ENCODE measurements at regions not wholly inside any gene's neighbourhood (a gene's known extent, or its start where the extent isn't known, plus 50 kb on each side); places are given as distances from the start of the nearest gene placed in this dataset.

DNA sequence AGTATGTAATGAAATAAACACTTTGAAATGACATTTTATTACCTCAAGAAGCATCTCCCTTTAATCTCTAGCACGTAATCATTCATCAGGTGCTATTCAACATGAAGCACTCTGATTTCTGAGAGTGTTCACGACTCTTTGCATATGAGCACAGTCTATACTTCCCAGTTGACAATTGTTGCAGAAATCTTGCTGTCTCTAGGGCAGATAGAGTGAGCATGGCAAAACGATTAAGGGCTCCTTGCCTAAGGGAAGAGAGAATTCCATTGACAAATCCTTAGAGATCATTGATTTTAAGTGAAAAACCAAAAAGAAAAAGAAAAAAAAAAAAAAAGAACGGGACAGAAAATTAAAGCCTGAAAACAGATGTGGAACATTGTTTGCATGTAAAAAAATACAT is 107.6 kb downstream of the C12orf50 start:
- TF ChIP-seq, protein P1, sequence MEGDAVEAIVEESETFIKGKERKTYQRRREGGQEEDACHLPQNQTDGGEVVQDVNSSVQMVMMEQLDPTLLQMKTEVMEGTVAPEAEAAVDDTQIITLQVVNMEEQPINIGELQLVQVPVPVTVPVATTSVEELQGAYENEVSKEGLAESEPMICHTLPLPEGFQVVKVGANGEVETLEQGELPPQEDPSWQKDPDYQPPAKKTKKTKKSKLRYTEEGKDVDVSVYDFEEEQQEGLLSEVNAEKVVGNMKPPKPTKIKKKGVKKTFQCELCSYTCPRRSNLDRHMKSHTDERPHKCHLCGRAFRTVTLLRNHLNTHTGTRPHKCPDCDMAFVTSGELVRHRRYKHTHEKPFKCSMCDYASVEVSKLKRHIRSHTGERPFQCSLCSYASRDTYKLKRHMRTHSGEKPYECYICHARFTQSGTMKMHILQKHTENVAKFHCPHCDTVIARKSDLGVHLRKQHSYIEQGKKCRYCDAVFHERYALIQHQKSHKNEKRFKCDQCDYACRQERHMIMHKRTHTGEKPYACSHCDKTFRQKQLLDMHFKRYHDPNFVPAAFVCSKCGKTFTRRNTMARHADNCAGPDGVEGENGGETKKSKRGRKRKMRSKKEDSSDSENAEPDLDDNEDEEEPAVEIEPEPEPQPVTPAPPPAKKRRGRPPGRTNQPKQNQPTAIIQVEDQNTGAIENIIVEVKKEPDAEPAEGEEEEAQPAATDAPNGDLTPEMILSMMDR (conservative IDR thresholded peaks at IDR 0.05; ENCODE audit: low read depth, low read length), result no peak
- H3K4me3 ChIP-seq (ENCODE audit: low read depth, low read length), result no peak overlapping the region
- no peak for DNase-seq (ENCODE audit: low read depth)

DNA sequence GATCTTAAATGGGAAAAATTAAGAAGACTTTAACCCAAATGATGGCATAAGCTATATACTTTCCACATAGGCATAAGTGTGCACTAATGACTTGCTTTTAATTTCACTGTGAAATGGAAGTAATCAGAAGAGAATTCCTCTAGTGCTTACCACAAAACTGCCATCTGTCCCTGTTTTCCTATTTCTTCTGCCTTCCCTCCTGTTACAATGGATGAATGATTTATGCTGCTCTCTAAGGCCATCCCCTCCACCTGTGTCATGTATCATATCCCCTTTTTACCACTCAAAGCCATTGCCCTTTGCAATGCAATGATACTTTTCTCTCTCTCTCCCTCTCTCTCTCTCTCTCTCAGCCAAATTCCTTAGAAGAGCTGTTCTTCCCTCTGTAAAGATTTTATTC is 109.1 kb downstream of the C12orf50 start:
- no peak for DNase-seq (ENCODE audit: low read depth)
- H3K4me3 ChIP-seq (ENCODE audit: low read depth, low read length), result no peak overlapping the region
- TF ChIP-seq, protein P1 (conservative IDR thresholded peaks at IDR 0.05; ENCODE audit: low read depth, low read length), result no peak

DNA sequence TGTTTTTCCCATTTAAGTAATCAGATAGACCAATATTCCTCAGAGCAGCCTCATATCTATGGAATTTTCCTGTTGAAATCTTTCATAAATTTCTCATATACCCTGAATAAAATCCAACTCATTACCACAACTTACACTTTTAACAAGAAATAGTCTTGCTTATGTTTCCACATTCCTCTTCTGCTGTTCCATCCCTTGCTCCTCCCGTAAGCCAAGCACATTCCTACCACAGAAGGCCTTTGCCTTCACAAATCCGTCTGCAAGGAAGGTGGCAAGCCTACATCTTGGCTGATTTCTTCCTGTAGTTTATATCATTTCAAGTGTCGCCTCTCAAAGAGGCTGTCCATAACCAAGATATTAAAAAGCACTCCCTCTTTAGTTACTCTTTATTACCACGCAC is 127.7 kb downstream of the C12orf50 start:
- no peak for DNase-seq (ENCODE audit: low read depth)
- TF ChIP-seq, protein P1 (conservative IDR thresholded peaks at IDR 0.05; ENCODE audit: low read depth, low read length), result no peak
- no peak overlapping the region for H3K4me3 ChIP-seq (ENCODE audit: low read depth, low read length)

DNA sequence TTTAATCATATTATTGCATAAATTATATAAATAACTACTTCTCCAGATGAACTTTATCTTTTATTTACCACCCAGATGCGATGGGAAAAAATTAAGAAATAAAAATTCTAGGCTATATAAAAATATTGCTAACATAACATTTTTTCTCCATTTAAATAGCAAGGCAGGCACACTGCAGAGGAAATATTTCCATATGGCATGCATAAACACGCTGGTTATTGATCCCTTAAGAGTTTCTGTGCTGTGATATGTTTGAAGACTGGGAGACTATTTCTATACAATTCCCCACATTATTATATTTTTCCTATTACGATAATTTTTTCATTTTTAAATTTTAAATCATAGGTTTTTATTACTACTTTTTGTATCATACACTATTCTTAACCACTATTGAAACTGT is 131.5 kb downstream of the C12orf50 start:
- no peak for DNase-seq (ENCODE audit: low read depth)
- TF ChIP-seq, protein P1 (conservative IDR thresholded peaks at IDR 0.05; ENCODE audit: low read depth, low read length), result no peak
- H3K4me3 ChIP-seq (ENCODE audit: low read depth, low read length), result no peak overlapping the region

DNA sequence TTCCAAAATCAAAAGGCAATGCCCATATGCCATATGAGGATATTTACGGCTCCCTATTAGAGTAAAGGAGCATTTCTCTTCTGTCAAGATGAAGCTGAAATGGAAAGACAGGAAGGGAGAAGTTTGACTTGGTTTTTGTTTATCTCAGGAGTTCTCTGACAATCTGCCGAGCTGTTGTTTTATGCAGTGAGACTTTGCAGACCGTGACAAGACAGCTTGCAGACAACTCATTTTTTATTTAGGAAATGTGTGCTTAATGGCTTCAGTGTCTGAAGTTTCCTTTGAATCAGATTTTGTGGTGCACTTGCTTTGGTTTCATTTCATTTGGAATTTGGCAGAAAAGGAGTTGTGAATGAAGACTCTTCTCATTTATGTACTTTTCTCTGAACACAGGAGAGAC is 145.4 kb downstream of the C12orf50 start:
- DNase-seq (ENCODE audit: low read depth), result no peak
- peak overlapping the region; percentile 22 for H3K4me3 ChIP-seq (ENCODE audit: low read depth, low read length)
- TF ChIP-seq, protein P1 (conservative IDR thresholded peaks at IDR 0.05; ENCODE audit: low read depth, low read length), result no peak

DNA sequence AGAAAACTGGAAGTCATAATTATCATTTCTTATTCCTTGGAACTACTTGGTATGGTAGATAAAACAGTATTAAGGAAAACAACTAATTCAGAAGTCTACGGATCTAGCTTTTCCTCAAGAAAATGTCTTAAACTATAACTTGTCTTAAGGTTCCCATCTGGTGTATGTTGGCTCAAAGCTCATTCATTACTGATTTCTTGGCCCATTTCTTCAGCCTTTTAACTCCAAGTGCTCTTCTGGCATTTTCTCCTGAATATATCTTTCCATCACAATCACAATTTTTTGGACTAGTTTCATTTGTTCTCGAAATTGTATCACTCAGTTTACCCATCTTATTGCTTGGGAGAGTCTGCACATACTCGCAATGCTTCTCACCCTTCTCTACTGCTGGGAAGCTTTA is 150.1 kb downstream of the C12orf50 start:
- TF ChIP-seq, protein P1 (conservative IDR thresholded peaks at IDR 0.05; ENCODE audit: low read depth, low read length), result no peak
- DNase-seq (ENCODE audit: low read depth), result no peak
- H3K4me3 ChIP-seq (ENCODE audit: low read depth, low read length), result no peak overlapping the region

DNA sequence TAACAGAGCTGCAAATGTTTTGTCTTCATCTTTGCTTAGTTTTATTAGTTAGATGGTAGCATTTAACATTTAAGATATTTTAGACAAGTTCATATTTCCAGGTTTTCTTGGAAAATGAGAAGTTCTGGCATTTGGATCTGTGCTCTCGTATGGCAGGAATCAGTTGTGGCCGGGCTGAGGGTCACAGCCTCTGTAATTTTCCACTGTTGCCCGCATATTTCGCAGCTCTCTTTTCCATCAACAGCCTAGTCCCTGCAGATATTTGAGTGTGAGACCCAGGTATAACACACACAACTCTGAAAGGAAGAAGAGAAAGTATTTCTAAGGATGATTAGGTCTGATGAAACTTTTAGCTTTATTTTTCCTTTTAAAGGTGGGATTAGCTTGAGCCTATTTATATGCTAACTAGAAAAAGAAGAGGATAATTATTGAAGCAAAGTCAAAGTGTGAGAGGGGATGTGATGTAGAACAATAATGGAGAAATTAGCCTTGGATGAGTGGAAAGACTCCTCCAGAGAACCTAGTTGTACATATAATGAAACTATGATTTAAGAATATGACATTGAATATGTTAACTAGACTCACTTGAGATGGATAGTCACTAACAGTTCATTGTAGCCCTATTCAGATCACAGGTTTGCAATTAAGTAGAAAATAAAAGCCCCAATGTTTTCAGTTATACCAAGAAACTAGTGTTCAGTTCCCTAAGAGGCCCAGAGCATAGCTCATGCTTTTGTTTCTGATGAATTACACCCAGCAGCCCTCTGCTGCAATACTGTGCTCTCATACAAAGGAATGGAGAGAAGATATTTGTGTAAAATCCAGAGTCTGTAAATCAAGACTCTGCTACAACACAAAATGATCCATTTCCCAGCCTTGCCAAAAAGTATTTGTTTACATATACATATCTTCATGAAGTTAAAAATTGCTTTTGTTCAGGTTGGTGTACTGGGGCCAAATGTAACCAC is 158.4 kb downstream of the C12orf50 start:
- H3K4me3 ChIP-seq (ENCODE audit: low read depth, low read length), result no peak overlapping the region
- no peak for DNase-seq (ENCODE audit: low read depth)
- TF ChIP-seq, protein P1 (conservative IDR thresholded peaks at IDR 0.05; ENCODE audit: low read depth, low read length), result no peak
